ENCODE measurements at regions not wholly inside any gene's neighbourhood (a gene's known extent, or its start where the extent isn't known, plus 50 kb on each side); places are given as distances from the start of the nearest gene placed in this dataset.

- Histone ChIP-seq H3K4me2 (no peak overlapping the region), H3K9me3 (no peaks in the 10 kb centered on the region), H3K27ac (ENCODE audit: low read depth in 2 of 2, low read length in 1 of 2) (no peak overlapping the region), H3K4me3 (ENCODE audit: low read depth in 2 of 2, low read length in 1 of 2) (no peak overlapping the region), H3K9me2 (no peaks in the 10 kb centered on the region; the same call in 1 of the 2 replicates), H3K4me1 (ENCODE audit: control insufficient read depth in 1 of 2, insufficient read depth in 2 of 2, low read depth in 1 of 2, low read length in 1 of 2) (no peaks in the 10 kb centered on the region), H4K20me1 (ENCODE audit: insufficient read depth) (no peaks in the 10 kb centered on the region), H3K9ac (no peak overlapping the region), H3K27me3 (ENCODE audit: insufficient read depth) (no peaks in the 10 kb centered on the region), H3K36me3 (replicated peaks in 1 of 2; ENCODE audit: control insufficient read depth in 1 of 2, insufficient read depth in 2 of 2, low read length in 1 of 2) (no peaks in the 10 kb centered on the region), H3K79me2 (ENCODE audit: insufficient read depth) (no peaks in the 10 kb centered on the region), H2AFZ (ENCODE audit: low read depth) (no peak overlapping the region), H3F3A (replicated peaks; ENCODE audit: insufficient read depth) (no peaks in the 10 kb centered on the region)
- ChIA-PET CTCF (no interaction called here), POLR2A (no interaction called here)
- TF ChIP-seq RCOR1 (IDR thresholded peaks at IDR 0.05; ENCODE audit: low read length) (no peak), FOXM1 (IDR thresholded peaks at IDR 0.05; ENCODE audit: low read depth) (no peak), ELF1 (IDR thresholded peaks at IDR 0.05) (no peak), EP300 (IDR thresholded peaks at IDR 0.05; ENCODE audit: borderline replicate concordance in 1 of 2, low read depth in 1 of 2, low read length in 1 of 2) (no peak), GABPA (IDR thresholded peaks at IDR 0.05; ENCODE audit: low read depth) (no peak), NFIC (IDR thresholded peaks at IDR 0.05; ENCODE audit: borderline replicate concordance) (no peak), REST (IDR thresholded peaks at IDR 0.05; ENCODE audit: low read depth, low read length) (no peak), FOSL2 (IDR thresholded peaks at IDR 0.05; ENCODE audit: borderline replicate concordance, low read depth) (no peak), TAF1 (IDR thresholded peaks at IDR 0.05; ENCODE audit: borderline replicate concordance, low read depth, low read length) (no peak), USF1 (IDR thresholded peaks at IDR 0.05; ENCODE audit: borderline replicate concordance, low read depth) (no peak), JUND (IDR thresholded peaks at IDR 0.05) (no peak), IRF3 (IDR thresholded peaks at IDR 0.05; ENCODE audit: low read depth, low read length) (no peak), TEAD4 (IDR thresholded peaks at IDR 0.05; ENCODE audit: borderline replicate concordance, insufficient read depth) (no peak)
- TF ChIP-seq, protein P1, sequence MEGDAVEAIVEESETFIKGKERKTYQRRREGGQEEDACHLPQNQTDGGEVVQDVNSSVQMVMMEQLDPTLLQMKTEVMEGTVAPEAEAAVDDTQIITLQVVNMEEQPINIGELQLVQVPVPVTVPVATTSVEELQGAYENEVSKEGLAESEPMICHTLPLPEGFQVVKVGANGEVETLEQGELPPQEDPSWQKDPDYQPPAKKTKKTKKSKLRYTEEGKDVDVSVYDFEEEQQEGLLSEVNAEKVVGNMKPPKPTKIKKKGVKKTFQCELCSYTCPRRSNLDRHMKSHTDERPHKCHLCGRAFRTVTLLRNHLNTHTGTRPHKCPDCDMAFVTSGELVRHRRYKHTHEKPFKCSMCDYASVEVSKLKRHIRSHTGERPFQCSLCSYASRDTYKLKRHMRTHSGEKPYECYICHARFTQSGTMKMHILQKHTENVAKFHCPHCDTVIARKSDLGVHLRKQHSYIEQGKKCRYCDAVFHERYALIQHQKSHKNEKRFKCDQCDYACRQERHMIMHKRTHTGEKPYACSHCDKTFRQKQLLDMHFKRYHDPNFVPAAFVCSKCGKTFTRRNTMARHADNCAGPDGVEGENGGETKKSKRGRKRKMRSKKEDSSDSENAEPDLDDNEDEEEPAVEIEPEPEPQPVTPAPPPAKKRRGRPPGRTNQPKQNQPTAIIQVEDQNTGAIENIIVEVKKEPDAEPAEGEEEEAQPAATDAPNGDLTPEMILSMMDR (IDR thresholded peaks at IDR 0.05), result no peak
- WGBS (ENCODE audit: low lambda C conversion rate), result 26% methylated on average over 4 of the region's 4 CpGs
- DNase-seq, result no peak
These were observed 201.1 kb upstream of the CDH13 start for GRCh38 chr16:82425661-82426060.

Data from SK-N-SH (cell line).